ENCODE measurements at regions not wholly inside any gene's neighbourhood (a gene's known extent, or its start where the extent isn't known, plus 50 kb on each side); places are given as distances from the start of the nearest gene placed in this dataset.

GRCh38 chr7:81441750-81442149 lies 328.1 kb downstream of the HGF start:
- no peak for TF ChIP-seq CTCF (IDR thresholded peaks at IDR 0.05)
- no peak for TF ChIP-seq POLR2AphosphoS5 (IDR thresholded peaks at IDR 0.05)
- TF ChIP-seq POLR2A (IDR thresholded peaks at IDR 0.05) = no peak

Measured in suprapubic skin (tissue), 4 donors.